Liver (tissue), 8 donors: ENCODE measurements at regions not wholly inside any gene's neighbourhood (a gene's known extent, or its start where the extent isn't known, plus 50 kb on each side); places are given as distances from the start of the nearest gene placed in this dataset.

Experiments
- DNase-seq: peaks from one replicate; pipeline ENCODE4 v3.0.0-alpha.2; 2017; ENCODE audit warnings: low spot score
- H3K27ac ChIP-seq, 2 donors: one replicate each; pipeline ENCODE4 v1.7.0; 2013; ENCODE audit warnings: inconsistent platforms in 2 of 2, low read length in 2 of 2, control low read depth in 1 of 2, low read depth in 1 of 2, mild to moderate bottlenecking in 1 of 2
- H3K27me3 ChIP-seq, 4 donors: one replicate each; pipeline versions ENCODE4 v1.6.1 to v1.7.0; 2013; ENCODE audit warnings: low read length in 3 of 4, inconsistent platforms in 1 of 4, mild to moderate bottlenecking in 1 of 4, moderate library complexity in 1 of 4; ENCODE audit not compliant: control insufficient read depth in 4 of 4, insufficient read depth in 4 of 4
- H3K36me3 ChIP-seq, 4 donors: one replicate each; pipeline versions ENCODE4 v1.6.1 to v1.7.0; 2013; ENCODE audit warnings: low read length in 3 of 4, mild to moderate bottlenecking in 3 of 4, low read depth in 1 of 4, moderate library complexity in 1 of 4; ENCODE audit not compliant: control insufficient read depth in 4 of 4, insufficient read depth in 3 of 4
- H3K4me1 ChIP-seq, 4 donors: one replicate each; pipeline versions ENCODE4 v1.6.1 to v1.7.0; 2013; ENCODE audit warnings: low read length in 3 of 4, mild to moderate bottlenecking in 3 of 4, moderate library complexity in 1 of 4; ENCODE audit not compliant: control insufficient read depth in 4 of 4, insufficient read depth in 4 of 4
- H3K4me3 ChIP-seq, 3 donors: one replicate each; pipeline versions ENCODE4 v1.6.1 to v1.7.0; 2013; ENCODE audit warnings: low read length in 3 of 3, control low read depth in 1 of 3, low read depth in 1 of 3, mild to moderate bottlenecking in 1 of 3
- H3K9ac ChIP-seq, 2 donors: one replicate each; pipeline ENCODE4 v1.7.0; 2013; ENCODE audit warnings: low read length in 2 of 2, mild to moderate bottlenecking in 2 of 2, moderate library complexity in 2 of 2, control low read depth in 1 of 2, low read depth in 1 of 2
- H3K9me3 ChIP-seq, 4 donors: one replicate each; pipeline versions ENCODE4 v1.6.1 to v1.7.0; 2013; ENCODE audit warnings: low read length in 3 of 4; ENCODE audit not compliant: control insufficient read depth in 4 of 4
- ATF3 ChIP-seq: IDR thresholded peaks from 2 replicates; pipeline ENCODE4 v1.6.1; 2016; ENCODE audit warnings: antibody characterized with exemption
- EGR1 ChIP-seq, 2 donors: IDR thresholded peaks; 2 replicates each; pipeline ENCODE4 v1.6.1; 2016 to 2018; ENCODE audit warnings: antibody characterized with exemption in 2 of 2, low read depth in 2 of 2
- FOXA1 ChIP-seq: IDR thresholded peaks from 2 replicates; pipeline ENCODE4 v1.6.1; 2016; ENCODE audit warnings: antibody characterized with exemption
- FOXA2 ChIP-seq: IDR thresholded peaks from 2 replicates; pipeline ENCODE4 v1.6.1; 2016; ENCODE audit warnings: antibody characterized with exemption
- GABPA ChIP-seq, 2 donors: IDR thresholded peaks in 1 of 2; conservative IDR thresholded peaks in 1 of 2; 2 replicates each; pipeline ENCODE4 v1.6.1; 2016; ENCODE audit warnings: antibody characterized with exemption in 2 of 2, mild to moderate bottlenecking in 1 of 2, moderate library complexity in 1 of 2
- HNF4A ChIP-seq, 2 donors: conservative IDR thresholded peaks; 2 replicates each; pipeline ENCODE4 v1.6.1; 2016; ENCODE audit warnings: antibody characterized with exemption in 2 of 2, mild to moderate bottlenecking in 2 of 2
- HNF4G ChIP-seq: IDR thresholded peaks from 2 replicates; pipeline ENCODE4 v1.6.1; 2016; ENCODE audit warnings: antibody characterized with exemption
- JUND ChIP-seq, 2 donors: IDR thresholded peaks; 2 replicates each; pipeline ENCODE4 v1.6.1; 2016; ENCODE audit warnings: antibody characterized with exemption in 2 of 2
- MAX ChIP-seq: IDR thresholded peaks from 2 replicates; pipeline ENCODE4 v1.6.1; 2016; ENCODE audit warnings: antibody characterized with exemption
- NR2F2 ChIP-seq: IDR thresholded peaks from 2 replicates; pipeline ENCODE4 v1.6.1; 2016; ENCODE audit warnings: antibody characterized with exemption
- RAD21 ChIP-seq, 2 donors: IDR thresholded peaks; 2 replicates each; pipeline ENCODE4 v1.6.1; 2016; ENCODE audit warnings: antibody characterized with exemption in 2 of 2, mild to moderate bottlenecking in 2 of 2
- REST ChIP-seq: IDR thresholded peaks from 2 replicates; pipeline ENCODE4 v1.6.1; 2016; ENCODE audit warnings: antibody characterized with exemption, mild to moderate bottlenecking
- RXRA ChIP-seq, 2 donors: IDR thresholded peaks; 2 replicates each; pipeline ENCODE4 v1.6.1; 2017 to 2018; ENCODE audit warnings: antibody characterized with exemption in 2 of 2, mild to moderate bottlenecking in 1 of 2
- SP1 ChIP-seq: IDR thresholded peaks from 2 replicates; pipeline ENCODE4 v1.6.1; 2018; ENCODE audit warnings: antibody characterized with exemption, mild to moderate bottlenecking
- TAF1 ChIP-seq: conservative IDR thresholded peaks from 2 replicates; pipeline ENCODE4 v1.6.1; 2016; ENCODE audit warnings: antibody characterized with exemption, mild to moderate bottlenecking
- YY1 ChIP-seq: IDR thresholded peaks from 2 replicates; pipeline ENCODE4 v1.6.1; 2016; ENCODE audit warnings: antibody characterized with exemption, mild to moderate bottlenecking
- WGBS: extraction: QIAGEN DNeasy Blood & Tissue Kit; methylation state at CpG from one replicate; pipeline ENCODE4 v1.1.7; 2013; 5-methylcytosine and 5-hydroxymethylcytosine counted together
- TF ChIP-seq, protein P1 (sequence below): fragments of 150-350 bp; IDR thresholded peaks from 2 replicates; pipeline ENCODE4 v1.5.1; 2017; ENCODE audit warnings: improper control_type of control experiment, low read depth, low read length; ENCODE audit not compliant: missing input control
- donor health status: healthy.
- donor health status: healthy.
- donor health status: healthy.
- donor health status: healthy.
- donor health status: healthy.

DNA sequence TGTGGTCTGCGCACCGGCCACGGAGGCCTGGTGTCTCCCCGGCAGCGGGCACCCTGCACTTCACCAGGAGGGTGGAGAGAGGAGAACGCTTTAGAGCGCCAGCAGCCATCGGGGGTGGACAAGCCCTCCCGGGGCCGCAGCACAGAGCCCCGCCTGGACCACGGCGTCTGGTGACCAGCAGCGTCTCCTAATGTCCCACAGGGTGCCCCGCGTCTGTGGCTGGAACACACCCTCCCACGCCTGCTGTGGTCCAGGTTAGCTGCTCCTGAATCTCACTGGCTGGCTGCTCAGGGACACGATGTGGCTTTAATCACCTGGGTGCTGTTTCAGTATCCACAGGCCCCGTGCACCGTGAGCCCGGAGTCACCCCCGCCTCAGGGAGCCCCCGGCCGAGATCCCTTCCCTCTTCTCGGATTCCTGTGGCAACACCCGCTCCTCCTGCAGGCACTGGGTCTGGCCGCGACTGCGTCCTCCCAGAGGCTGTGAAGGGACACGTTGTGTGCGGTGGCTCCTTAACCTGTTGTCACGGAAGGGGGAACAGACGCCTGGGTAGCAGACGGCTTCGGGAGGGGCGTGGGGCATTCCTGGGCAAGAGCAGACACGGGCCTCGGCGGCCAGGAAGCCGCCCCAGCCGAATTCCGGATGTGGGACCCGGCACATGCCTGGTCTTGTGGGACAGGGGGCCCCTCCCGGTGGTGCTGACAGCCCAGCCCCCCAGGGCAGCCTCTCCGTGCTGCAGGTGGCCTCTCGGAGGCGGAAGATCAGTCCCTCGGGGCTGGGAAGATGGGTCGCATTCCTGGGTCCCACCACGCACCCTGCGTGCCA, 78.9 kb downstream of the FOXL3 start:
- Histone ChIP-seq H3K36me3 (no peaks in the 10 kb centered on the region), H3K9ac (no peak overlapping the region), H3K9me3 (no peaks in the 10 kb centered on the region), H3K27me3 (no peaks in the 10 kb centered on the region), H3K4me1 (peaks cover 3 to 13% (median 9%) of the 10 kb centered on the region in 4 donors), H3K4me3 (no peak overlapping the region), H3K27ac (no peak overlapping the region)
- DNase-seq: no peak
- no peak for TF ChIP-seq RXRA (IDR thresholded peaks at IDR 0.05)
- TF ChIP-seq NR2F2: no peak
- no peak for TF ChIP-seq RAD21 (IDR thresholded peaks at IDR 0.05)
- TF ChIP-seq, protein P1, sequence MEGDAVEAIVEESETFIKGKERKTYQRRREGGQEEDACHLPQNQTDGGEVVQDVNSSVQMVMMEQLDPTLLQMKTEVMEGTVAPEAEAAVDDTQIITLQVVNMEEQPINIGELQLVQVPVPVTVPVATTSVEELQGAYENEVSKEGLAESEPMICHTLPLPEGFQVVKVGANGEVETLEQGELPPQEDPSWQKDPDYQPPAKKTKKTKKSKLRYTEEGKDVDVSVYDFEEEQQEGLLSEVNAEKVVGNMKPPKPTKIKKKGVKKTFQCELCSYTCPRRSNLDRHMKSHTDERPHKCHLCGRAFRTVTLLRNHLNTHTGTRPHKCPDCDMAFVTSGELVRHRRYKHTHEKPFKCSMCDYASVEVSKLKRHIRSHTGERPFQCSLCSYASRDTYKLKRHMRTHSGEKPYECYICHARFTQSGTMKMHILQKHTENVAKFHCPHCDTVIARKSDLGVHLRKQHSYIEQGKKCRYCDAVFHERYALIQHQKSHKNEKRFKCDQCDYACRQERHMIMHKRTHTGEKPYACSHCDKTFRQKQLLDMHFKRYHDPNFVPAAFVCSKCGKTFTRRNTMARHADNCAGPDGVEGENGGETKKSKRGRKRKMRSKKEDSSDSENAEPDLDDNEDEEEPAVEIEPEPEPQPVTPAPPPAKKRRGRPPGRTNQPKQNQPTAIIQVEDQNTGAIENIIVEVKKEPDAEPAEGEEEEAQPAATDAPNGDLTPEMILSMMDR: no peak
- no peak for TF ChIP-seq GABPA (IDR thresholded peaks at IDR 0.05 in 1 of 2, conservative IDR thresholded peaks at IDR 0.05 in 1 of 2)
- no peak for TF ChIP-seq HNF4A (conservative IDR thresholded peaks at IDR 0.05)
- TF ChIP-seq MAX: no peak
- no peak for TF ChIP-seq EGR1 (IDR thresholded peaks at IDR 0.05; ENCODE audit: low read depth in 2 of 2)
- no peak for TF ChIP-seq YY1
- TF ChIP-seq SP1: no peak
- no peak for TF ChIP-seq HNF4G
- TF ChIP-seq FOXA2: no peak
- no peak for TF ChIP-seq ATF3
- no peak for TF ChIP-seq REST
- no peak for TF ChIP-seq FOXA1
- 85% methylated on average over 51 of the region's 51 CpGs for WGBS

DNA sequence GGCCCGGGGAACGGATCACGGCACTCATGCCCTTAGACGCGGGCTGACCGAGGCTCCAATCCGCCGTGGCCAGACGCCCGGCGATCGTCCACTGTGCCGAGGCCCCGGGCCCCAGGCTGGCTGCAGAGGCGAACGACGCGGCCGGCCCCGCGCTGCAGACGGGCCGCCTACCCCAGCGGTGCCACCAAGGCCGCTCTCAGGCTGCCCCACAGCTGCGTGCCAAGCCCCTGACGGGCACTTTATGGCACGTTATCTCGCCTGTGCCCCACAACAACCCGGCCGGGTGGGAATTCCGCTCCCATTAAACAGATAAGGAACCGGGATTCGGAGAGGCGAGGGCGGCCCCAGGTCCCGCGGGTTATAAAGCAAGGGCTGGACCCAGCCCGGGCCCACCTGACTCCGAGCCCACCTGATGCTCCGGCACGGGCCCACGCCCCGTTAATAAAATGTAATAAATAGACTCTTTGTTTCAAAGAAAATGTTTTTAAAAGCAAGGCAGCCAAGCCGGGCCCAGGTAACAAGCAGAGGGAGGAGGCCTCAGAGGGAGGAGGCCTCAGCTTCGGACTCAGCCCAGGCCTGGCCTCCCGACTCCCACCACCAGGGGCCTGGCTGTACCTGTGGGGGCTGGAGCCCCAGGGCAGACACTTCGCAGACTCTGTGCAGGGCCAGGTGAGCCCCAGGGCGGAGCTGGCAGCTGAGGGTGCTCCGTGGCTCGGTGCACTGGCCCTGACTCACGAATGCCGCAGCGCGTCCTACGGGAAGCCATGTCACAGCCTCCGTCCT, 79.7 kb downstream of the FOXL3 start:
- no peak for DNase-seq
- Histone ChIP-seq H3K9ac (no peak overlapping the region), H3K27ac (no peak overlapping the region), H3K36me3 (no peaks in the 10 kb centered on the region), H3K27me3 (no peaks in the 10 kb centered on the region), H3K4me3 (no peak overlapping the region), H3K9me3 (no peaks in the 10 kb centered on the region), H3K4me1 (peaks cover 3 to 13% (median 9%) of the 10 kb centered on the region in 4 donors)
- TF ChIP-seq SP1 (no peak), YY1 (no peak), TAF1 (no peak), RXRA (IDR thresholded peaks at IDR 0.05) (no peak), GABPA (IDR thresholded peaks at IDR 0.05 in 1 of 2, conservative IDR thresholded peaks at IDR 0.05 in 1 of 2) (no peak), REST (no peak), NR2F2 (no peak), RAD21 (IDR thresholded peaks at IDR 0.05) (no peak), HNF4A (conservative IDR thresholded peaks at IDR 0.05) (no peak), ATF3 (no peak), JUND (IDR thresholded peaks at IDR 0.05) (no peak)
- 86% methylated on average over 57 of the region's 57 CpGs for WGBS
